CD1c-positive myeloid dendritic cell (primary cell): ENCODE measurements at regions not wholly inside any gene's neighbourhood (a gene's known extent, or its start where the extent isn't known, plus 50 kb on each side); places are given as distances from the start of the nearest gene placed in this dataset.

Source experiments
- DNase-seq: peaks from one replicate; pipeline ENCODE4 v3.0.0-alpha.2; 2016; ENCODE audit errors: extremely low spot score

DNA sequence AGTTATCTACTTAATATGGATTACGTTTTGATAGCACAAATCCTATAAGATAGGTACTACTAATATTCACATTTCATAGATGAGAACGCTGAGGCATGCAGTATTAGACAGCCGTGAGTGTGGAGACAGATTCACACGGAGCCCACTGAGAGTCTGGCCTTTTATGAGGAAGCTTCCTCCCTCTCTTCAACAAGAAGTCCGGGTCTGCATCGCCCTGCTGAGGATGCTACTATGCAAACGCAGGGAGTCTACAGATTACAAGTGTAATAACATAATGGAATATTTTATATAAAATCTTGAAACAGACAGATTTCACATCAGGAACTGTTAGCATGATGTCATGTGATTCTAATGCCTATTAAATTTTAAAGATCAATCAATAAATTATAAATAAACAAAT, 255.9 kb upstream of the GLI3 start:
- no peak for DNase-seq

DNA sequence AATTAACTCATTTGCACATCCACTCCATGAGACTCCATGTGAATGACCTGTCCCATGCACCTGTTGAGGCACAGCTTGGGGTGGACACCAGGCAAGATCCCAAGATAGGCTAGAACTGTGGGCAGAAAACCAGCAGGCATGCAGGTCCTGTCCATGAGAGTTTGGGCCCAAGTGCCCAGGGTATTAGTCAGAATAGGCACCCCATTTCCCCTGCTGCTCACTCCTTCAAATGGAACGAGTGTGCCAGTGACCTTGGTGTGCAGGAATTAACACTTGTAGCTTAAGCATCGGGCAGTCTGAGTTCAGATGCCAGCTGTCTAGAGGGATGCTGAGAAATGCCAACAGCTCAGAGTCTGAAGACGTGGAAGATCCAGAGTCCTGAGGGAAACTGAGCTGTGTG, 254.1 kb upstream of the GLI3 start:
- no peak for DNase-seq

- DNase-seq = no peak
Observed at GRCh38 chr7:42489299-42489698, 252.3 kb upstream of the GLI3 start.

- no peak for DNase-seq
Observed at GRCh38 chr7:42485301-42485766, 248.3 kb upstream of the GLI3 start.

GRCh38 chr7:42483886-42484285, 246.9 kb upstream of the GLI3 start:
- DNase-seq = no peak

DNA sequence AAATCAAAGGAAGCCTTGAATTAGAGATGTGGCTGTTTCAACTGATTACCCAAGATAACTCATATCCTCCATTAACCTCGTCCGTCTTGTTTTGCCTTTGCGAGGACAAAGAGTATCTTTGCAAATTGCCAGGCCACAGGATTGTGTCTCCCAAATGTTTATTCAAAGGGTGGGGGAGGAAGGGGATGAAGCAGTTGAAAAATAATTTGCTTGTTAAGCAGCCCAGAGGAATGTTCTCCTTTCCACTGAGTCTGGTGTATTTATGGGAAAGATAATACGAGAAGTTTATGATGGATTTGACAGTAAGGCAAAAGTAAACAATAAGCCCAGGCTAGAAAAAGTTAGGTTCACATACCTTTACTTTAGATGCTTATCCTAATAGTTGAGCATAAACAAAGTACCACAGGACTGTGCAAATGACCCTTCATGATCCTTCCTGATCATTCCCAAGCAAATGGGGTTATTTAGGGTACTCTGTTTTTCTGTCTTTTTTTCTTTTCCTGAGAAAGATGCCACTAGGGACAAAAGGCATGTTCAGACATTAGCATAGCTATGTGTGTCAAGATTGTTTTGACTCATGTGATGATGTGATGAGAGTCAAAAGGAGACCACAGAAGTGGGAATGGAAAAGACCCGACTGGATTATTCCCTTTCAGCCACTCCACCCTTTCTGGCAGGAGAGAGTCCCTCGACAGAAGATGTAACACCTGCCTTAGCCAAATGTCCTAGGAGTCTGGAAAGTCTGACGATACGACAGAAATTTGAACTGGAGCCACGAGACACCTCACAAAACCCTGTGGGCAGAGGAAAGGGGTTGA, 243.0 kb upstream of the GLI3 start:
- DNase-seq = no peak

GRCh38 chr7:42479452-42479815, 242.4 kb upstream of the GLI3 start:
- DNase-seq = no peak

GRCh38 chr7:42478717-42479116, 241.7 kb upstream of the GLI3 start:
- DNase-seq = no peak

DNA sequence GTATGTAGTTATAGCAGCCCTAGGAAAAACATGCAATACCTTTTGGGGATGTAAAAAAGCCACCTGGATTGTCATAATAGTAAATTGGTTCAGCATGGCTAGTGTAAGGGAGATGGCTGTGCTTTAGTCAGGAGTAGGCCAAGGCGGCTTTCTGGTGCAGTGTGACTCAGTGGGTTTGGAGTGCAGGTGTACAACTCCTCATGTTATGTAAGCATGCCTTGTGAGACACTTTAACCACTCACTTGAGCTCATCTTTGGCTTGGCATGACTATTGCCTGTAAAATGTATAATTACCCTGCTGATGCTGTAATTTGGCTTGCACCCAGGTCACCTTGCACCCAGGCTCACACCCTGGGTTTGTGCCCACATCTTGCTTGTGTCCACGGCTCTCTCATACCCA, 239.2 kb upstream of the GLI3 start:
- DNase-seq = no peak

DNA sequence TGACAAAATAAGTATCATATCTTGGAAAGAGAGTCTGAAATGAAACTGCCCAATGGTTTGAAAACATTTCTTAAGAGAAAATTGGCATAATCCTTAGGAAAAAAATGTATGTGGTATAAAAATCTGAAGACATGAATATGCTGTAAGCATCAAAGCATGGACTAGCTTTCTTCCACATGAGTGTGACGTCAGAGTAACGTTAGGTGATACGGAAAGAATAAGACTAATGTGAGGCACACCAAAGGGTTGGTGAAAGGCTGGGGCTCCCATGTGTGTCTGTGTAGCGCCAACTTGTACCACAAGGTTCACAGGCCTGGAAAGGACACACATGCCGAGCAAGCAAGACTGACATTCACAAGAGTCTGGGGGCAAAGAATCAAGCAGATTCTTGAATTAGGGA, 238.1 kb upstream of the GLI3 start:
- DNase-seq = no peak

DNA sequence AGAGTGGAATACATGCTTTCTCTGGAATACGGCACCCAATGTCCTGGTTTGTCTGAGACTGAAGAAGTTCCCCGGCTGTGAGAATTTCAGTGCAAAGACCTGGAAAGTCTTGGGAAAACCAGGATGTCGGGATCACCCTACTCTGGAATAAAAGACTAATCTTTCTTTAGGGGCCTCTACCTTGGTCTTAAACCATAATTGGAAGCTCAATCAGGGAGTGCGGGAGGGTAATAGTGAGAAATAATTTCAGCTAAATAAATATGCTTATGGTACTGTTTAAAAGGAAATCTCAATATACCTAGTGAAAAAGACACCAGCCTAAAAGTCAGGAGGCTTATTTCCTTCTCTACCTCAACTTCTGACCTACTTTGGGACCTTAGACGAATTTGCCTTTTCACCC, 236.1 kb upstream of the GLI3 start:
- DNase-seq = no peak

- no peak for DNase-seq
Observed at GRCh38 chr7:42471573-42472174, 234.7 kb upstream of the GLI3 start.

GRCh38 chr7:42469341-42469740, 232.3 kb upstream of the GLI3 start:
- DNase-seq = no peak

- DNase-seq = no peak
Observed at GRCh38 chr7:42468471-42468870, 231.5 kb upstream of the GLI3 start.

DNA sequence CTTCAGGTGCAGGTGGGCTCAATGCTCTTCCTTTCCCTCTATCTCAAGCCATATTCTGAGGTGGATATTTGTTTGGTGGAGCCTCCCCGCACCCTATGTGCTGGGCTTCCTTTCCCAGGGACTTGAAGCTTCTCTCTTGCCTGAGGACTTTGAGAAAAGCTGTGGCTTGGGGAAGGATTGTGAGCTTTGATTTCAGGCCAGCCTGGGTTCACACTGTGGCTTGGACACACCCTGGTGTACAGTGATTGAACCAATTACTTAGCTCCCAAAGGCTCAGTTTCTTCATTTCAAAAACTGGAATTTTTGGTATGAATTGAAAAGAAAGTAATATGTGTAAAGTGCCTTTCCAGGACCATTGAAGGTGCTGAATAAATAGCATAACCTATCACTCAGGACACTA, 224.5 kb upstream of the GLI3 start:
- no peak for DNase-seq

DNA sequence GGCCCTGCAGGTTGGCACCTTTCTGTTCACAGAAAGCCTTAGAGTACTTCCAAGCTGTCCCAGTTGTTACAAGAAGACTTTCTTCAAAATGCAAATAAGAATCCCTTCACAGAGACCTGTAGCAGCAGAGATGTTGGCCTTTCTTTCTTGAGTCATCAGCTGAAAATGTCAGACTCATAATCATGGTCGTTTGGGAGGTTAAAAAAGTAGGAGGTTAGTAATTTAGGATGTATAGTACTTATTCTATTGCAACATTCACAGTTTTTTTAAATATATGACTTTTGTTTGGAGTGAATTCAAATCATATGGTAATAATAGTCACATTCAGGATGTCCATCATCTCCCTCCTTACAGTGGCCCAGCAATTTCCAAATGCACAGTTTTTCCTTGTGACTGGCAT, 223.9 kb upstream of the GLI3 start:
- DNase-seq = no peak

DNA sequence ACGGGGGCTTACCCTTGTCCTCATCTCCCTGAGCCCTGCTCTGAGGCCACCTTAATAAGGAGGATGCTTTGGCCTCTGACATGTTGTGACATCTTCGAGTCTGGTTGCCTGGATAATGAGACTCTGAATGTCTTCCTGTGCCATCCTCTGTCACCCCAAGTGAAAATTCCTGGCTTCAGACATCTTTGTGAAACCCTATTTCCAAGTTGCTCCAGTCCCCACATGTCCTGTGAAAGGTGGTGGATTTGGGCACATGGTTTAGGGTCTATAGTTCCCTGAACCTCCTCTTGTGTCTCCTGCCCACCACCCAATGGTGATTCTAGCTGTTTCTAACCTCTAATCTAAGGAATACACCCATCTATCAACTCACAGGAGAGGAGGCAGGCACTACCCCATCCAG, 223.1 kb upstream of the GLI3 start:
- no peak for DNase-seq

DNA sequence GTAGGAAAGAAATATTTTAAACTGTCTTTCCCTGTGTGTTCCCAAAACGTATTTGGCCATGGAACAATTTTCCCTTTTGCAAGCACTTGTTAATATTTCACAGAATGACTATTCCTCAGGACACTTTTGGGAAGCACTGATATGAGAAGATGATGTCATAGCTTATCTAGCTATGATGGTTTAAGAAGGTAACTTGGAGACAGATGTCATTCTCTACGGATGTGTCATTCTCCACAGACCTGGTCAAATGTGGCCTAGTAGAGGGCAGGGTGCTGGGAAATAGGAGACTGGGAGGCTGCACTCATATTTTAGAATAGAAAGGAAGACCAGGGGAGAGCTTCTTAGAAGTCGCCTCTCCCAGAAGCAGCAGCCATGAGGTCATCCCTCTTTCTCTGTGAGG, 220.7 kb upstream of the GLI3 start:
- DNase-seq = no peak

DNA sequence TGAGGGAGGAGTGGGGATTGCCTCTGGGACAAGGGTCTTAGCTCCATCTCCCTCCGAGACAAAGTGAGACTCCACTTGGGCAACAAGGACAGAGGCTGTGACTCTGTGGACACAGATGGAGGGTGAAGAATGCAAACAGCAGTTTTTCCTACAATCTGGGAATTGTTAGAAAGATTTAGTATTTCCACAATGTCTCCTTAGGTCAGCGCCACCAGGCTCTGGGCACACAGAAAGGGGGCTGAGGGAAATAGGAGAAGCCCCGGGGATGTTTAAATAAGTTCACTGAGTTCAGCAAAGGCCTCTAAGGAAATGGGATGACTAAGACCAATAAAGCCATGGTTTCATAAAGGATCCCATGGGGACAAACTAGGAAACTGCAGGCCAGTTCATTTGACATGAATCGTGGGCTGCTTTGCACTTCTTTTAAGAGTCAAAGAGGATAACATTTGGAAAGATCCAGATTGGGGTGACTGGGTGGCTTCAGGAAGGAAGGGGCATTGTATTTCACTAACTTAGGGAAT, 219.8 kb upstream of the GLI3 start:
- no peak for DNase-seq

DNA sequence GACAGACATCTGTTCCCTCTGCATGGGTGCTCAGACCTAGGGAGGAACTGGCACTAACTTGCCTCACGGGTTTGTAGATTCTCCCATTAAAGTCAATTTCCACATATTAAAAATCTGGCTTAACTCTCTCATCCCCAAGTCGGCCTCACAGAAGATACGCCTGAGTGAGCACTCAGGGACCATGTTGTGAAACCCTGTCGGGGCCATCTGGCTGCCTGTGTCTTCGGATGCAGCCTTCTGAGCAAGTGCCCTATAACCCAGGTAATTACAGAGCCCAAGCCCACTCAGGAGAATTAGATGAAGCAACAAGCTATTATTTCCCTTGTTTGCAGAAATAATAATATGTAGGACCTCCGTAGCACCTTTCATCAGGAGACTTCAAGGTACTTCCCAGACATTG, 219.3 kb upstream of the GLI3 start:
- no peak for DNase-seq

DNA sequence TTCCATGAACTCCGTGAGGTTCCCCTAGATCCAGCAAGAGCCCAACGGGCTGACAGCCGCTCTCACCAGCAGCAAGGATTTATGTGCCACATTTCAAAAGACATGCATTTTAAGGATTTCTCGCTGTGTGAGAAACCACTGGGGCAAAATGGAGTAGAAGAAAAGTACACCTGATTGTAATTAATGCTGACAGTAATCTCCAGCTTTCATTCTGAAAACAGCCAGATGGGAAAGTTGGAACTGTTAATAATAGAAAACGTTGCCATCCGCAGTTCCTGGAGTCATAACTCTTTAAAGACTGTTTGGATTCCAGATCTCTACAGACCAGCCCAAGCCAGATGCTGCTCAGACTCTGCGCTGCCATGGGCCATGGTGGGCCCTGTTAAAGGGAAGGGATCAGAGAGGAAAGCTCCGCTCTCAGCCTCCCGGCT, 216.9 kb upstream of the GLI3 start:
- no peak for DNase-seq

- no peak for DNase-seq
Observed at GRCh38 chr7:42452356-42452755, 215.3 kb upstream of the GLI3 start.

DNA sequence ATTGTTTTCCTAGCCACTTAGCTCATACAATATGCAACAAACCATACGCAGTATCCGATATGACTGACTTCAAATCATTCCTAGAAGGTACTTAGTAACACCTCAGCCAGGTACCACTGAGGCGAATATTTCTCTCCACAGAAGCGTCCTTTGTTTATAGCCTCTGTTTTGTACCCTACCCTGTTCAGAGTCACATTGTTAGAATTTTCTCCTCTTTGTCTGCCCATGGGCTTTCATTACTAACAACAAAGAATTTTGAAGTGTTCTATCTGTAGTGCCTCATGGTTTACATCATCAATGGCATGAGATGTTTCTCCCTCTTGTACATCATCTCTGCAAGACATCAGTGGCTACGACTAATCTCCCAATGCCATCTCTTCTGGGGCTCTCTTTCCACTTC, 212.4 kb upstream of the GLI3 start:
- no peak for DNase-seq
